ENCODE measurements at regions not wholly inside any gene's neighbourhood (a gene's known extent, or its start where the extent isn't known, plus 50 kb on each side); places are given as distances from the start of the nearest gene placed in this dataset.

- Histone ChIP-seq H3K9me3 (no peaks in the 10 kb centered on the region), H3K4me3 (no peak overlapping the region), H3K36me3 (ENCODE audit: insufficient read depth in 1 of 2, low read depth in 1 of 2) (no peaks in the 10 kb centered on the region), H3K27me3 (ENCODE audit: insufficient read depth in 3 of 3, low read length in 2 of 3) (no peaks in the 10 kb centered on the region), H3K27ac (no peak overlapping the region), H3K4me1 (no peaks in the 10 kb centered on the region)
- intact Hi-C loops (cut with DNase I): no loop called here
- DNase-seq (no peak), ATAC-seq (no peak)
- no peak for TF ChIP-seq CTCF (IDR thresholded peaks at IDR 0.05)
- 75 to 82% (median 80%) methylated on average over 4 of the region's 4 CpGs for WGBS, 3 donors
These were observed 261.0 kb downstream of the PDGFC start for GRCh38 chr4:156710365-156711192.

- no peaks in the 10 kb centered on the region for H3K9me3 ChIP-seq
- DNase-seq (no peak), ATAC-seq (no peak)
- H3K4me1 ChIP-seq: no peaks in the 10 kb centered on the region
- TF ChIP-seq CTCF (IDR thresholded peaks at IDR 0.05): no peak
- no peaks in the 10 kb centered on the region for H3K27me3 ChIP-seq (ENCODE audit: insufficient read depth in 3 of 3, low read length in 2 of 3)
- H3K27ac ChIP-seq: no peak overlapping the region
- 21 to 28% (median 21%) methylated on average over 1 of the region's 1 CpG for WGBS, 3 donors
- intact Hi-C loops (cut with DNase I): no loop called here
- H3K36me3 ChIP-seq (ENCODE audit: insufficient read depth in 1 of 2, low read depth in 1 of 2): no peaks in the 10 kb centered on the region
- H3K4me3 ChIP-seq: no peak overlapping the region
These were observed 266.3 kb downstream of the PDGFC start for GRCh38 chr4:156705311-156705710.

- no peak overlapping the region for H3K27ac ChIP-seq
- H3K27me3 ChIP-seq (ENCODE audit: insufficient read depth in 3 of 3, low read length in 2 of 3): no peaks in the 10 kb centered on the region
- intact Hi-C loops (cut with DNase I): loop anchor here in 1 of 2 donors (10.0 kb wide), 1 partner anchor 350 kb away; no protein-coding TSS in a partner anchor
- H3K4me1 ChIP-seq: no peaks in the 10 kb centered on the region
- no peaks in the 10 kb centered on the region for H3K9me3 ChIP-seq
- 86 to 95% (median 89%) methylated on average over 7 of the region's 7 CpGs for WGBS, 3 donors
- ATAC-seq: no peak
- H3K4me3 ChIP-seq: no peak overlapping the region
- TF ChIP-seq CTCF (IDR thresholded peaks at IDR 0.05): no peak
- DNase-seq: no peak
- no peaks in the 10 kb centered on the region for H3K36me3 ChIP-seq (ENCODE audit: insufficient read depth in 1 of 2, low read depth in 1 of 2)
These were observed 276.4 kb downstream of the PDGFC start for GRCh38 chr4:156695163-156695562.

- no peak overlapping the region for H3K27ac ChIP-seq
- 58 to 67% (median 64%) methylated on average over 3 of the region's 3 CpGs for WGBS, 3 donors
- DNase-seq: no peak
- H3K27me3 ChIP-seq (ENCODE audit: insufficient read depth in 3 of 3, low read length in 2 of 3): no peaks in the 10 kb centered on the region
- no peaks in the 10 kb centered on the region for H3K4me1 ChIP-seq
- TF ChIP-seq CTCF (IDR thresholded peaks at IDR 0.05): no peak
- no peak overlapping the region for H3K4me3 ChIP-seq
- no peak for ATAC-seq
- H3K9me3 ChIP-seq: no peaks in the 10 kb centered on the region
- intact Hi-C loops (cut with DNase I): loop anchor here in 1 of 2 donors (10.0 kb wide), 1 partner anchor 350 kb away; no protein-coding TSS in a partner anchor
- no peaks in the 10 kb centered on the region for H3K36me3 ChIP-seq (ENCODE audit: insufficient read depth in 1 of 2, low read depth in 1 of 2)
These were observed 277.2 kb downstream of the PDGFC start for GRCh38 chr4:156694413-156694812.
